Activated CD4-positive, alpha-beta T cell treated with anti-CD3 and anti-CD28 coated beads, Interleukin-10, Interleukin-2, amounts not matched to agents 100 ng/mL and 50 ng/mL, durations not matched to agents 16 hours and 8 hours (primary cell): ENCODE measurements at regions not wholly inside any gene's neighbourhood (a gene's known extent, or its start where the extent isn't known, plus 50 kb on each side); places are given as distances from the start of the nearest gene placed in this dataset.
"Not testable (repeated sequence)": the region's sequence is repeated elsewhere in the genome, so short reads cannot be mapped to it uniquely, and the experiment has no call there.

Experiments
- DNase-seq: peaks from one replicate; pipeline ENCODE4 v3.0.0-alpha.2; 2020

- no peak for DNase-seq
Measured at GRCh38 chr2:67318031-67318430, 79.1 kb upstream of the ETAA1 start.

GRCh38 chr2:67318563-67318962 is 78.6 kb upstream of the ETAA1 start:
- DNase-seq, result no peak

- no peak for DNase-seq
Measured at GRCh38 chr2:67318993-67319481, 78.1 kb upstream of the ETAA1 start.

- no peak for DNase-seq
Measured at GRCh38 chr2:67320861-67321587, 76.1 kb upstream of the ETAA1 start.

- DNase-seq, result no peak
Measured at GRCh38 chr2:67321588-67321903, 75.6 kb upstream of the ETAA1 start.

GRCh38 chr2:67322353-67323001 is 74.7 kb upstream of the ETAA1 start:
- no peak for DNase-seq

- no peak for DNase-seq
Measured at GRCh38 chr2:67323209-67323991, 73.7 kb upstream of the ETAA1 start.

- DNase-seq, result no peak
Measured at GRCh38 chr2:67329513-67329912, 67.6 kb upstream of the ETAA1 start.

- DNase-seq, result no peak
Measured at GRCh38 chr2:67329951-67330350, 67.2 kb upstream of the ETAA1 start.

GRCh38 chr2:67331419-67332086 is 65.6 kb upstream of the ETAA1 start:
- DNase-seq, result not testable (repeated sequence)

GRCh38 chr2:67337903-67338302 is 59.2 kb upstream of the ETAA1 start:
- DNase-seq, result no peak

- DNase-seq, result no peak
Measured at GRCh38 chr2:67338601-67339233, 58.4 kb upstream of the ETAA1 start.

- DNase-seq, result no peak
Measured at GRCh38 chr2:67339234-67339885, 57.8 kb upstream of the ETAA1 start.

- no peak for DNase-seq
Measured at GRCh38 chr2:67340133-67341011, 56.8 kb upstream of the ETAA1 start.

GRCh38 chr2:67341012-67341318 is 56.2 kb upstream of the ETAA1 start:
- no peak for DNase-seq

- DNase-seq, result no peak
Measured at GRCh38 chr2:67341336-67341735, 55.8 kb upstream of the ETAA1 start.

GRCh38 chr2:67342394-67342793 is 54.7 kb upstream of the ETAA1 start:
- no peak for DNase-seq

GRCh38 chr2:67346718-67347407 is 50.3 kb upstream of the ETAA1 start:
- DNase-seq, result no peak
